WERI-Rb-1 (cell line): ENCODE measurements at regions not wholly inside any gene's neighbourhood (a gene's known extent, or its start where the extent isn't known, plus 50 kb on each side); places are given as distances from the start of the nearest gene placed in this dataset.
A peak's percentile ranks its signal among the peaks of the same experiment; 100 is the strongest.

Experiments
- DNase-seq: peaks from one replicate; pipeline ENCODE4 v3.0.0-alpha.2; 2020
- H3K27ac ChIP-seq: fragments of 250-450 bp; sonication (Bioruptor Pico); 2 replicates; pipeline ENCODE4 v1.5.1; 2020; ENCODE audit warnings: mild to moderate bottlenecking, moderate library complexity
- H3K27me3 ChIP-seq: fragments of 250-450 bp; sonication (Bioruptor Pico); 2 replicates; pipeline ENCODE4 v1.5.1; 2021; ENCODE audit warnings: mild to moderate bottlenecking, low read depth, moderate library complexity; ENCODE audit not compliant: insufficient read depth, severe bottlenecking
- H3K36me3 ChIP-seq: fragments of 250-450 bp; sonication (Bioruptor Pico); 2 replicates; pipeline ENCODE4 v1.5.1; 2020; ENCODE audit warnings: mild to moderate bottlenecking, moderate library complexity
- H3K4me3 ChIP-seq: 2 replicates; pipeline ENCODE4 v1.5.1; 2011; ENCODE audit warnings: low read depth, mild to moderate bottlenecking, control low read depth, low read length
- H3K9me3 ChIP-seq: fragments of 250-450 bp; sonication (Bioruptor Pico); 2 replicates; pipeline ENCODE4 v1.5.1; 2021; ENCODE audit warnings: mild to moderate bottlenecking, moderate library complexity; ENCODE audit not compliant: severe bottlenecking
- TF ChIP-seq, protein P1 (sequence below): IDR thresholded peaks from 2 replicates; pipeline ENCODE4 v1.5.1; 2011; ENCODE audit warnings: low read depth, mild to moderate bottlenecking, control low read depth, inconsistent platforms, low read length

DNA sequence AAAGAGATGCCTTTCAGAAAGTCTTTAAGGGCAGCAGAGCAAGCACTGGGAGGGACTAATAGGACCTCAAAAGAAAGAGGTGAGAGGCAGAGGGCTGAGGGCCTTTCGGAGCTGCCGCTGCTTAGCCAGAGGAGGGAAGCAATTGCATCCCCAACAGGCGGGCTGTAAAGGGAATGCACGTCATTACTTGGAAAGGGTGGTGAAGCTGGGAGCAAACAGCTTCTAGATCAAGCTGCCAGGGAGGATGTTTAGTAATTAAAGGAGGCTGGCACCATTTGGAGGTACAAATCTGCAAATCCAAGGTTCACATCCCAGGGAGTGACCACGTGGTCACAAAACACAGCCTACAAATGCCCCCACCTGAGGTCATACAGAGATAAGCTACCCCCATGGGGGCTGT lies 429.0 kb upstream of the RBFOX1 start:
- TF ChIP-seq, protein P1, sequence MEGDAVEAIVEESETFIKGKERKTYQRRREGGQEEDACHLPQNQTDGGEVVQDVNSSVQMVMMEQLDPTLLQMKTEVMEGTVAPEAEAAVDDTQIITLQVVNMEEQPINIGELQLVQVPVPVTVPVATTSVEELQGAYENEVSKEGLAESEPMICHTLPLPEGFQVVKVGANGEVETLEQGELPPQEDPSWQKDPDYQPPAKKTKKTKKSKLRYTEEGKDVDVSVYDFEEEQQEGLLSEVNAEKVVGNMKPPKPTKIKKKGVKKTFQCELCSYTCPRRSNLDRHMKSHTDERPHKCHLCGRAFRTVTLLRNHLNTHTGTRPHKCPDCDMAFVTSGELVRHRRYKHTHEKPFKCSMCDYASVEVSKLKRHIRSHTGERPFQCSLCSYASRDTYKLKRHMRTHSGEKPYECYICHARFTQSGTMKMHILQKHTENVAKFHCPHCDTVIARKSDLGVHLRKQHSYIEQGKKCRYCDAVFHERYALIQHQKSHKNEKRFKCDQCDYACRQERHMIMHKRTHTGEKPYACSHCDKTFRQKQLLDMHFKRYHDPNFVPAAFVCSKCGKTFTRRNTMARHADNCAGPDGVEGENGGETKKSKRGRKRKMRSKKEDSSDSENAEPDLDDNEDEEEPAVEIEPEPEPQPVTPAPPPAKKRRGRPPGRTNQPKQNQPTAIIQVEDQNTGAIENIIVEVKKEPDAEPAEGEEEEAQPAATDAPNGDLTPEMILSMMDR = no peak
- no peaks in the 10 kb centered on the region for H3K27me3 ChIP-seq
- no peak for DNase-seq
- no peaks in the 10 kb centered on the region for H3K36me3 ChIP-seq
- no peak overlapping the region for H3K4me3 ChIP-seq
- no peak overlapping the region for H3K27ac ChIP-seq
- H3K9me3 ChIP-seq = no peaks in the 10 kb centered on the region

DNA sequence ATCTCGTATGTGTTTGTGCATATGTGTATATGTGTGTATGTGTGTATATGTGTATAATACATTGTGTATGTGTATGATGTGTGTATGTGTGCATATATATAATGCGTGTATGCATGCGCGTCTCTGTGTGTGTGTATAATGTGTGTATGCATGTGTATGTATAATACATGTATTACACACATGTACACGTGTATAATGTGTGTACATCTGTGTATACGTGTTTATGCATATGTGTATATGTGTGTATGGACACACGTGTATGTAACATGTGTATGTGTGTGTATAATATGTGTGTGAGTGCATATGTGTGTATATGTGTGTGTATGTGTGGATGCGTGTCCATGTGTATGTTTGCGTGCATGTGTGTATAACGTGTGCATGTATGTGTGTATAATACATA lies 433.7 kb upstream of the RBFOX1 start:
- Histone ChIP-seq H3K27ac (no peak overlapping the region), H3K36me3 (no peaks in the 10 kb centered on the region), H3K9me3 (no peaks in the 10 kb centered on the region), H3K4me3 (no peak overlapping the region), H3K27me3 (no peaks in the 10 kb centered on the region)
- no peak for DNase-seq
- TF ChIP-seq, protein P1 = no peak

DNA sequence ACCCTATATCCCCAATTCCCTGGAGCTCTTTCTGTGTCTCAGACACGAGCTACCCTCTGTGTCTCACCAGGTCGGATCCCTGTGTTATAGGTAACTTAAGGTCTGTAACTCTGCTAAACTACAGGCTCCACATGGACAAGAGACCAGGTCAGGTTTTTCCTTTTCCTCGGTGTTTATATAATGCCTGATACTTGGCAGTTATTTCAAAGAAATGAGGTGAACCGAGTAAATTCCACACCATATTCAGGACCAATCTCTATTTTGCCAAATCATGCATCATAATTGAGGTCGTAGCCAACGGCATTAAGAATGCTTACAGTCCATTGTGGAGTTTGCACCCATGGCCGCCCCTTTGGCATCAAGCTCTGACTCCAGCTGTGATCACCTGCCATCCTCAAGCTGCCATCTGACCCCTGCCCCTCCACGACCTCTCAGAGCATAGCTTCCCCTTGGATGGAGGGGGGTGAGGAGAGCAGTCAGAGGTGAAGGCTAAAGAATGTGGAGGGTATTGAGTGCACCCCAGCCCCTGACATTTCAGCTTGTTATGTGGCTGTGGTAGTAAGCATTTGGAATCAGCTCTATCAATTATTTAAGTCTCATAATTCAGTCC lies 434.7 kb upstream of the RBFOX1 start:
- H3K27me3 ChIP-seq = no peaks in the 10 kb centered on the region
- no peaks in the 10 kb centered on the region for H3K9me3 ChIP-seq
- TF ChIP-seq, protein P1 = no peak
- H3K4me3 ChIP-seq = no peak overlapping the region; the same call in 1 of the 2 replicates
- H3K36me3 ChIP-seq = no peaks in the 10 kb centered on the region
- H3K27ac ChIP-seq = peak overlapping the region; percentile 88
- DNase-seq = peak; percentile 18

DNA sequence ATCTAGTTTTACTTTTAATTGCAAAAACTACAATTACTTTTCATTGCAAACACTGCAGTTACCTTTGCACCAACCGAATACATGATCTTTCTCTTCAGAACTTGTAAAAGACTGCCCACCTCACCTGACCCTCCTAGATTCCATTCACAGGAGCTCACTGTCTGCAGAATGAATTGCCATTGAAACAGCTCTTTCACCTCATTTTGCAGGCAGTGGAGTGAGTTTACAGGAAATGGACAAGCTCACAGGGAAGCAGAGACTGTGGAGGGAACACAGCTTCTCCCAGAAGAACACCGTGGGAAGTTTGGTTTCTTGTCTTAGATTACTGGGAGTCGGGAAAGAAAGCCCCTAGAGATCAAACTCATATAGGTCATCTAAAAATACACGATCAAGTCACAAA lies 439.7 kb upstream of the RBFOX1 start:
- no peaks in the 10 kb centered on the region for H3K36me3 ChIP-seq
- no peak overlapping the region for H3K4me3 ChIP-seq
- DNase-seq = no peak
- H3K9me3 ChIP-seq = no peaks in the 10 kb centered on the region
- no peak overlapping the region for H3K27ac ChIP-seq
- TF ChIP-seq, protein P1 = no peak
- no peaks in the 10 kb centered on the region for H3K27me3 ChIP-seq

DNA sequence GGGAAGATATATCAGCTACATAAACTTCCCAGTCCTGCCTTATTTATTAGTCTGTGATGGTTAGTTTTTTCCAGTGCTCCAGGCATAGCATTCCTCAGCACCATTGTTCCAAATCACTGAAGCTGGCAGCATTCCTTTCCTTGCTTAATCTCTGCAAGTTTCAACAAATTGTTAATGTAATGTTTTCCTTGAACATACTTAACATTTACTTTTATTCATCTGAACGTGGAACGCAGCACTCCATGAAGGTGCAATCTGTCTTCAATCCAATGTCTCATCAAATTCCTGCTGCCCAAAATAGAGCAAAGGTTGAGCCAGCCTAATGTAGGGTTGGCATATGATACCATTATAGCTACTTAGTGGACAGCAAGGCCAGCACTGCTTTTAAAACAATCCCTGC lies 441.1 kb upstream of the RBFOX1 start:
- TF ChIP-seq, protein P1 = no peak
- Histone ChIP-seq H3K27me3 (no peaks in the 10 kb centered on the region), H3K9me3 (no peaks in the 10 kb centered on the region), H3K4me3 (no peak overlapping the region), H3K27ac (no peak overlapping the region), H3K36me3 (no peaks in the 10 kb centered on the region)
- no peak for DNase-seq

DNA sequence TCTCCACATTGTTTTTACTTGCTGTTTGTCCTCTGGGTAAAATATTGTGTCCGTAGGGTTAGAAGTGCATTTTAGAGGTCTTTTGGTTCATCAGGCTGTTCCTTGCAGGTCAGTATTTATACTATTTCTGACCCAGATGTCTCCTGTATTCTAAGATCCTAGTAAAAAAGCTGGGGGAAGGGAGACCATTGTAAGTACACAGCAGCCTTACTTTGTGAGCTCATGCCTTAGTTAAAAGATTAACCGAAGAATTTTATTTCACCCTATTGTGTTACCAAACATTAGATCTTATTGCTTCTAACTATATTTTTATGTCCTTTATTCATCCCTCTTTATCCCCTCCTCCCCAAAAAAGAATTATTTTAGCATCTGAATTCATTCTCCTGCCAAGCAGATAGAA lies 444.1 kb upstream of the RBFOX1 start:
- H3K27me3 ChIP-seq = no peaks in the 10 kb centered on the region
- TF ChIP-seq, protein P1 = no peak
- no peak overlapping the region for H3K27ac ChIP-seq
- DNase-seq = no peak
- H3K36me3 ChIP-seq = no peaks in the 10 kb centered on the region
- no peak overlapping the region for H3K4me3 ChIP-seq
- no peaks in the 10 kb centered on the region for H3K9me3 ChIP-seq
